NOMO-1 (cell line): ENCODE measurements at regions not wholly inside any gene's neighbourhood (a gene's known extent, or its start where the extent isn't known, plus 50 kb on each side); places are given as distances from the start of the nearest gene placed in this dataset.

ENCODE experiments used
- DNase-seq, 2 experiments: peaks; one replicate each; lab custom pipeline; 2025; ENCODE audit not compliant: unreplicated experiment in 2 of 2; lab: John Stamatoyannopoulos, UW

DNA sequence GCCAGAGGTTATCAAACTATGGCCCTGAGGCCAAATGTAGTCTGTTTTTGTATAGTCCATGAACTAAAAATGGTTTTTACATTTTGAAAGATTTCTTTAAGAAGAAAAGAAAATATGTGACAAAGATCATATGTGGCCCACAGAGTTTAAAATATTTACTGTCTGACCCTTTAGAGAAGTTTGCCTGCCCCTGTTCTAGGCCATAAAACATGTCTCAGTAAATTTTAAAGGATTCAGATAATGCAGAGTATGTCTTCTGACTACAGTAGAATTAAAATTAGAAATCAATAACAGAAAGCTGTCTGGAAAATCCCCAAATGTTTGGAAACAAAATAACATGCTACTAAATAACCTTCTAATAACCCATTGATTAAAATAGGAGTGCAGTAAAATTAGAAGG lies 86.3 kb downstream of the KCNRG start:
- no peak for DNase-seq

DNA sequence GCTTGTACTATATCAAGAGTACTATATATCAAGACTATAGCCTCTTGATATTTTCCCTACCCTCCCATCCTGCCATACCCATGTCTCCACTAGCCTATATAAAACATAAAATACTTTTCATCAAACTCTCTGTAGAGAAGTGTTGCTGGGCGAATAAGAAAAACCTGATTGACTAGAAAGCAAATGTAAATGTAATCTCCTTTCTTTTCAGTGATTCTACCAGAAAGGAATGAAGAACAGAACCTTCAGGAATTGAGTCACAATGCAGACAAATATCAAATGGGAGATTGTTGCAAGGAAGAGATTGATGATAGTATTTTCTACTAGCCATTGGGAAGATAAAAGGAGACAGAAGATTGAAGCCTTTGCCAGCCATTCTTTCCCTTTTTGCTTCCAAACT lies 89.2 kb downstream of the KCNRG start:
- no peak for DNase-seq

DNA sequence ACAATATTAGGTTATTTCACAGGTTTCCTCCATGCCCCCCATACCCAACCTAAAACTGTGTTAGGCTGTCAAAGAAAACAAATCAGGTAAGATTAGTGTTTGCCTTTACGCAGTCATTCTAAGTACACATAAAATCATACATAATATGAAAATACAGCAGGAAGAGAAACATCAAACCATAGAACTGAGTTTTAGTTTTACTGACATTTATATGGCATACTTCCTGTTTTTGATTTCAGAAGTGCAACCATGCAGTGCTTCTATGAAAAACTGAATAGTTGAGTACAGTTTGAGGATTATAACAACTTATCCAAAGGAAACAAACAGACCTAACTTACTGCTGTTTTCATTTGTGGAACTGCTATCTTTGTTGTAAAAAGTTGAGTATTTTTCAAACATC lies 91.3 kb downstream of the KCNRG start:
- DNase-seq: peak in 1 of 2 experiments; percentile 76

DNA sequence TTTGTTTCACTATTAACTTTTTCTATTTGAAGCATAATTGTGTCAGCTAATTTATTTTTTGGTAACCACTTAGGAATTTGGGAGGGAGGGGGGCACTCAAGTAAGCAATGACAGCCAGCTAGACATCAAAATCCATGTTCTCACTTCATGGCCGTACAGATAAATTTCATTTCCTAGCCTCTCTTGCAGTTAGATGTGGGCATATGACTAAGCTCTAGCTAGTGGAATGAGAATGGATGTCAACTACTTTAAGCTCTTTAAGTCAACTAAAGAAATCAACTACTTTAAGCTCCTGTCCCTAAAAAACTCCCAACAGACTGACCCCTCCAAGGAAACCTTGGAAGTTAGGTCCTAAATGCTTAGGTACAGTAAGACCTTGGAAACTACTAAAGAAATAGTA lies 92.0 kb downstream of the KCNRG start:
- DNase-seq: no peak

DNA sequence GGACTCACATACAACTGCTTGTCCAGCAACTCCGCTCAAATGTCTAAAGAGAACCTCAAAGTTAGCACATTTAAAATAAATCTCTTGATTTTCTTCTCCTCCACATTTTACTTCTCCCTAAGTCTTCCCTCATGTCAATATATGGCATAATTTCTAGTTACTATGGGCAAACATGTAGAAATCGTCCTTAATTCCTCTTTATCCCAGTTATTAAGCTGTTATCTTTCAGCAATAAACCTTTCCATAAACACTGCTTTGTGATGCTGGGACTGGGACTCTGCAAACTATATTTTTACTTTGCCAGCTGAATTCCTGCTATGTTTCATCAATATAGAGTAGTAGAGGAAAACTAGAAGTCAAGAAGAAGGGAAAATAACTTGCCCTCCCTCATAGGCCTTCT lies 99.7 kb downstream of the KCNRG start:
- DNase-seq: no peak

DNA sequence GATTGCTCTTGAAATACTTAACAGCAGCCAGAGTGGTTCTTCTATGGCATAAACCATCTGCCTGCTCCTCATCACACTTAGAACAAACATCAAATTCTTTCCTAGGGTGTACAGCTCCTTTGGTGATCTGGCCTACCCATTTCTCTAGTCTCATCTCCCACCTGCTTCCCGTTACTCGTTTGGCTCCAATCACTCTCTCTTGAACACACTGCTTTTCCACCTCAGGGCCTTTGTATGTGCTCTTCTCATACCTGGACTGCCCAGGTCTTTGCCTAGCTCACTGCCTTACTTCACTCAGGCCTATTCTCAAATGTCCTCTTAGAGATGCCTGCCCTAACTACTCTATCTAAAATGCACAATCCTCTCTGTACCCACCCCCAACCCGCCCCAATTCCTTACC lies 100.5 kb downstream of the KCNRG start:
- DNase-seq: no peak

DNA sequence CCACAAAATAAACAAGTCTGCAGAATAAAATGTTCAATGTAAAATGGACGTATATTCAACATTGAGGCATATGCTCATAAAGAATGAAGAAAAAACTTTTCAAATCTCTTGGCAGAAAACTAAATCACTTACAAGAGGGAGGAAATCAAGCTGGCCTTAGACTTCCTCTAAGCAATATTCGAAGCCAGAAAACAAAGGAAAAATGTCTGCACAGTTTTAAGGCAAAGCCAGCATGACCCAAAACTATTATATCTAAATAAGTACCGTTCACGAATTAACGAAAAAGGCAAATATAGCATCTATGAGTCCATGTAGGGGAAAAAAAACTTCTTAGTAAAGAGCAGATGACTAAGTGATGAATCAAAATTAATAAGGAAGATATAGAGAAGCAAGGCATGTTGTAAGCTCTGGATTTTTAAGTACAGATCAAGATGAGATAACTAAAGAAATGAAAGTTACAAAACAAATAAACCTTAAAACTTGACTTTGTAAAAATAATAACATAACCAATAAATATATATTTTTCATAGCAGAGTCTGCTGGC lies 101.3 kb downstream of the KCNRG start:
- peak in 1 of 2 experiments; percentile 49 for DNase-seq

DNA sequence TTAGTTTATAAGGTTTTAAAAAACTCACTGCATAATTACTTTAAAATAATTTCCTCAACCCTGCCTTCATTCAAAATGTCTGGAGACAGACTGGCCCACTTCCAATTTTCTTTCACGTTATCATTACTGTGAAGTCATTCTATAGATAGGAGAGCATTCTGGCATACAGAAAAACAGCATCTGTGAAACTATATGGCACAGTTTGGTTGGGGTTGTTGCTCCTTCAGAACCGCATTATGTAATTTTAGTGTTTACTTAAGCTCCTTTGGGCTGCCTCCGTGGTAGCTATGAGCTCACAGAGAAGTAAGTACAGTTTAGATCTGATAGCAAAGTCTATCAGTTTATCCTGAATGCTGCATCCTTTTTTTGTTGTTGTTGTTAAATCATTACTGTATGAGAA lies 104.3 kb downstream of the KCNRG start:
- DNase-seq: no peak

DNA sequence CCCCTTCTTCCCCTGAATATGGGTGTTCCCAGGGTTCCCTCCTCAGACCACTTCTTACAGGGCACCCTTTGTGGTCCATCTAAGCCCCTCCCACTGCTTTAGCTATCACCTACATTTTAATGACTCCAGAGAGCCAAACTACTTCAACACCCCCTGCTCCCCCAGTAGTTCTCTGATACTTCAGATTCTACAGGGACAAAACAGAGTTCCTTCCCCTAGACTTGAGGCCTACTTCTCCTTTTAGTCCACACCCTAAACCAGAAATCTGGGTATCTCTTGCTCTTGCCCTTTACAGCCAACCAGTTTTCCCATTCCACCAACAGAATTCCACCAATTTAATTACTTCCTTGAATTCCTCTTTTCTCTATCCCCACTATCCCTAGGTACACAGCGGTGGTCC lies 107.2 kb downstream of the KCNRG start:
- peak; percentile 62 to 72 for DNase-seq

DNA sequence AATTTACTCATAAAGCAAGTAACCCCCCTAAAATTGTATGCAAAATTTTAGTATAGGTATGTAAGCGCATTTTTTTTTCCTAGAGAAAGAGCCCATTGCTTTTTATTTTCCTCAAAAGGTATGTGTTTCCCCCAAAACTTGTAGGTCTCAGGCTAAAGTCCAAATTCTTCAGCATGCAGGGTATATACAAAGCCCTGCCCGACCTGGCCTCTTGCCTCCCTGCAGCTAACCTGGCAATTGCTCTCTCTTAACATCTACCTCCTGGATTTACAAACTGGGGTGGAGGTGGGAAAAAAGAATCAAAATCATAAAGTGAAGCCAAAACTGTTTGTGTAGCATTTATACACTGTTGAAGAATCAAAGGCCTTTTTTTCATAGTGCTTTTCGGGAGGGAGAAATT lies 107.8 kb downstream of the KCNRG start:
- no peak for DNase-seq

DNA sequence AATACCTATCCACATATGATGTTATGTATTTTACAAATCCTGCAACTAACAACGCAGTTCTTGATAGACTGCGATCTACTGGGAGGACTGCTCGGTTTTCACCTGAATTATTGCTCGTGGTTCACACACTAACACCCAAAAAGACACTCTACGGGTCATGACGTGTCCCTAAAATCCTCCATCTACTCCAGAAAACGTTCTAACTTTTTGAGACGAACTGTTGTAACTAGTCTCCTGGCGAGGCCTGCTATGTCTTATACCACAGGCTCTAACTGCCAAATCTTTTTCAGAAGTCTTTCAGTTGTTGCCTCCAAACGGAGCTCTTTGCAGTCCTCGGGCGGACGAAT lies 108.2 kb downstream of the KCNRG start:
- no peak for DNase-seq

DNA sequence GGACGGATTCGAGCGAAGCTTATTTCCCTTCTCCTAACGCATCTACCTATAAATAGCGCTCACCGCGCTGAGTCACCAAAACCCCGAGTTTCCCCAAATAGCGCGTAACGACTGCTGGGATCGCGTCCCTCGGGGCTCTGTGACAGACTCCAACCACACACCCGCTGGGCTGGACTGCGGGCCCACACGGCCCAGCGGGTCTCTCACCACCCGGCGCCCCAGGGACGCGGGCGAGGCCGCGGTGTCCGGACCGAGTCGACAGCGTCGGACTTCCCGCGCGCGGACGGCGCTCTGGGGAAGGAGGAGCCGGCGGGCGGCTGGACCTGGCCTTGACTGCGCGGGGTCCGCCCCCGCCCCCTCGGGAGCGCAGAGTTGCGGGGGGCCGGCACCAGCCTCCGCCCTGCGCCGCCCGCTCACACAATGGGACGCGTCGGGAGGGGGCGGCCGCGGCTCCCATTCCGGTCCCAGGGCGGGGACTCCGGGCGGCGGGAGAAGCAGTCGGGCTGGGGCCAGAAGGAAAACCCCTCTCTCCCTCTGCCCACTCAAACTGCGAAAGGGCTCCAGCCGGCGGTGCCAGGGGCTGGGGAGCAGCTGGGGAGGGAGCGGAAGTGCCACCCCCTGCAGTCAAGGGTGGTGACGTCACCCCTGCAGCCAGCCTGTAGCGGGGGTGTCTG lies 108.8 kb downstream of the KCNRG start:
- DNase-seq: peak; percentile 91

DNA sequence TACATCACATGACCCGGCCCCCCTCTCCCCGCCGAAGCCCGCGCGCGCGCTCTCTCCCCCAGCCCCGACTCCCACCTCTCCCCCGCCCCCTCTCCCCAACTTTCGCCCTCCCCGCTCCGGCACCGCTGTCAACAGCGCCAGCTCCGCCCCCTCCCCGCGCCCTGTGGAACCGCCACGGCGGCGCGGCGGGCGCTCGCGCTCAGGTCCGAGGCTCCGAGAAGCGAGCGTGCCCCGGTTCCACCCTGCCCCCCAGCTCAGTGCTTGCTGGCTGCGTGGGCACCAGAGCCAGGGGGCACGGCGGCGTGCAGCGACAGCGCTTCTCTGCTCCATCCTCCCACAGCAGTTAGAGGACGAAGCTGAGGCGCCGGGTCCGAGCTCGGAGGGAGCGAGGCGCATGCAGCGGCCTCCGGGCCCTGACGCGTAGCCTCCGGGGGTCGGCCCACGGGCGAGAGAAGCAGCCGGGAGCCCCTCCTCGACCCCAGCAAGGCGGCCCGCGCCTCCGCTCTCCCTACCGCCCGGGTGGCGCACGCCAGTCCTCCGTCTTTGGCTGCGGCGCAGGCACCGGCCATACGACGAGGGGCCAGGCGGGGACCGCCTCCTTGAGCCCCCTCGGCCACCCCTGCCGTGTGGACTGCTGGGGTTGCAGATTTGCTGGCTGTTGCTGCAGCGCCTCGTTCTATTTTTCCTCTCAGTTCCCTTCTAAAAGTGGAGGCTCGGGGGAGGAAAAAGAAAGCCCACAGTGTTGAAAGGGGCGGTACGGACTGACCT lies 109.5 kb downstream of the KCNRG start:
- peak in 1 of 2 experiments; percentile 35 for DNase-seq

DNA sequence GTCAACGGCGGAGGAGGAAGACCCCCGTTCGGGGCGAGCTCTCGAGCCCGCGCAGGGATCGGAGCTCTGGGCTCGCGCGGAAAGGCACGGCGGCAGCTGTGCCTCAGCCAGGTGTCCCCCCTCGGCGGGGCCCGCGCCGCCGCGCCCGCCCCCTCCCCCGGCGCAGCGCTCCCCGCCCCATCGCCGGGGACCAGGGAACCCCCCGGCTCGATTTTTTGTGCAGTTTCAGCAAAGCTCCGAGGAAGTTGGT lies 110.0 kb downstream of the KCNRG start:
- DNase-seq: no peak

DNA sequence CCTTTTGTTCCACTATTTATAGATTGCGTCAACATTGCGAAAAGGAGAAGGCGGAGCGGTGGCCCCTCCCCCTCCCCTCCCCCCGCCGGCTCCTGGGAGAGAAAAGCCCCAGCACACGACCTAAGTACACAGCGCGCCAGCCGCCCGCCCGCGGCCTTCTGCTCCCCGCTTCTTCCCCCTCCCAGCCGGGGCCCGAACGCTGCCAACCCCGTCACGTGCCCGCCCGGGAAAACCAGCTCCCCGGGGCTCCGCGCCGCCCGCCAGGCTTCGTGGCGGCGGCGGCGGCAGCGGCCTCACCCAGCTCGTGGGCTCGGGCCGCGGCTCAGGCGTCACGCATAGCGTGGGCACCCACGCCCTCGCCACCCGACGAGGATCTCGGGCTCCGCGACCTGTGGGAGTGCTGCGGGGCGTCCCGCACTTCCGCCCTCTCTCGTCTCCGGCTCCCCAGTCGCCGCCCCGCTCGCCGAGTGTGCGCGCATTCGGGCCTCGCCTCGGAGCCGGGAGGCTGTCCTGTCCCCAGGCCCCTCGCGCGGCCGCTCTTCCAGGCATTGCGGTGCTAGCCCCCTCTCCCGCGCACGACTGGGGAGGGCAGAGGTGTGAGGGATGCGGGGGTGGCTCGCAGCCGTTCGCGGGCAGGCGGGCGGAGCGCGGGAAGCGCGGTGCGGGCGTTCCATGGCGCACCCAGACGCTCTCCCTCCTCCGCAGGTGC lies 110.5 kb downstream of the KCNRG start:
- DNase-seq: peak; percentile 91 to 94

DNA sequence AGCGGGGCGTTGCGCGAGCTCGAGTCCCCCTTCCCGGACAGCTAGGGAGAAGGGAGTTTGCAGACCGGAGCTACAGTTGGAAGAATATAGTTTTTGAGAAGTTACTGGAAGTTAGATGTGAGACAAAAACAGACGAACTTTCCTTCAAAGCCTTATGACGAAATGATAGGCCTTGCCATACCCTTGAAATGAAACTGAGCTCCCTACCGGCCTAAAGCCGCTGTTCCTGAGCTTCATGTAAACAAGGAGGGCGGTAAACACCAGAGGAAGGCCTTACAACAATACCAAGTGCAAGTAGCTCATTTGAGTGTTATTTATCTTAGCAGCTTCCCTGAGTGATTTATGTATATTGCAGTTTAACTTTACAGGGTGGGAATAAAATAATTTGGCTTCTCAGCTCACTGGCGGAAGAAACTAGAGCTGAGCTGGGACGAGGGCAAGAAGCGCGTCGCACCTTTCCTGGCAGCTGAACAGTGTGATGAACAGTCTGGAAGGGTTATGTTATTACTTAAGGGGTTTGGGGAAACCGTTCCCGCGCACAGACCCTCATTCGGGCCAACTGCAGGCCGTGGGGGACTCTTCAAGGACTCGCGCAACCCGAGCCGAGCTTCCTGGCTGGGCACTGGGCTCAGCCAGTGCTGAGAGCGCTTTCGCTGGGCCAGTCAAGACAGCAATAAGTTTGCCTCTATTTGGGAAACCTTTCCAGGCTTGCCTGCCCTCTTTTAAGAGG lies 111.2 kb downstream of the KCNRG start:
- DNase-seq: peak; percentile 54 to 80

DNA sequence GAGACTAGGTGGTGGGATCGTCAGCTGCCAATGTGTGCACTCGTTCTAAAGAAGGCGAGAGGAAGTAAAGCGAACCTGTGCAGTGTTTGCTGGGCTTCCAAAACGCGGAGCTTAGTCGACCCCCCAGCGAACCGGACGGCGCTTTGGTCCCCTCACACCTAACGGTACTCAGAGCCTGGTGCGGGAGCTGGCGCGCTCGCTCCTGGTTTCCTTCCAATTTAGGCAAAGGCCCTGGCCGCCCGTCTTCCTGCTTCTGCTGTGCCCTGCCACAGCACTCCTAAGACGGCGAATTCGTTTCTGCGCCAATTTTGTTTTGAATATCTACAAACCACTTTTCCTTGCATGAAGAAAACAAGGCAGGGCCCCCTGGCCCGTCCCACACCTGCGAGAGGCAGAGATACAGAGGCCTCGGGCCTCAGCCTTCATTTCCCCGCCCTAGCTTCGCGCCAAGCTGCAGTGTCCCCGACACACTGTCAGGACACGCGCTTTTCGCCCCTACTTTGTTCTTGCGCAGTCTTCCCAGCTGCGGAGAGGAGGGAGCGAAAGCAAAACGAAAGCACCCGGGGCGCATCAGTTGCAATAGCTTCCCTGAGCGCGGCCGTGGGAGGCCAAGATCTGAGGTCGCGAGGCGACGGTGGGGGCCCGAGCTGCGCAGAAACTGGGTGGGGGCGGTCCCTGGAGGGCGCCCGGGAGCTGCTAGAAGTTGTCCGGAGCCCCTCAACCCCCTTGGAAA lies 111.9 kb downstream of the KCNRG start:
- DNase-seq: peak; percentile 59 to 61

DNA sequence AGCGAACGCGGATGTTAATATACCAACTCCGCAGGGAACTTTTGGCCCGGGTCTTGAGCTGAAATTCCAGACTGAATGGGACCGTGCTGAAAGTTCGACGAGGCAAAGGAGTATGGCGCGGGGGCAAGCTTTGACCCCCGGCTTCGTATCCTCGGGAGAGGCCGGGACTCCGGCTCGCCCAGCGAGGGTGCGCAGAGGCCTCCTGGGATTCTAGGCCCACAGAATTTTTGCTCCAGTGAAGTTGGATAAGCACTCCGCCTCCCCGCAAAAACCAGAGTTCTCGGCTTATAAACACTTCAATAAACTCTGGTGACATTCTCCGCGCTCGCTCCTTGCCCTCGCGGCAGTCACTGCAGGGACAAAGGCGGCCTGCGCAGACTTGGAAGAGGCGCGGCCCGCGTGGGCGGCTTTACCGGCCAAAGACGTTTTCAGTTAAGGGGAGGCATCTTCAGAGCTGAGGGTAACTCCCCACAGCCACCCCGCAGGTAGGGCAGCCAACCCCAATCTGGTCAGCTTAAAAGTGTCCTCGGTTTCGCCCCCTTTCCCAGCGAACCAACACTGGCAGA lies 112.6 kb downstream of the KCNRG start:
- DNase-seq: no peak

DNA sequence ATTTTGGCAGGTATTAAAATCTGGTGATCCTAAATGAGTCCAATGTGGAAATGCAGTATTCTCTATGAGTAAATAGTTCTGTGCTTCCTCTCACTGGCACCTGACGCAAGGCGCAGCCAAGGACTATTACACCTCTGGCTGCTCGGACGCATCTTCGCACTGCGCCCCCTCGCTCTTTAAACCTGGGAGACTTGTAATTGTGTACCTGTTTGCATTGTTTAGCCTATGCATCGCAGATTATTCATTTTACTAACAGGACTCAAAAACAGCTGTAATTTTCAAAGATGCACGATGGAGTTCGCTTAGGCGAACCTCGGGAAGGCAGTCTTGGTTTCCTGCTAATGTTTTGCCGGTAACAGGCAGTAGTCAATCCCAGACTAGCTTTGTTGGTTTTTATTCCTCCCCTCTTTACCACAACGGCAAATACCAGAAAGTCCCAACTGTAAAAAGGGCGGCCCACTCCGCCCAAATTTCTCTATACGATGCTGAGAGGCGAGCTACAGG lies 113.2 kb downstream of the KCNRG start:
- DNase-seq: no peak

DNA sequence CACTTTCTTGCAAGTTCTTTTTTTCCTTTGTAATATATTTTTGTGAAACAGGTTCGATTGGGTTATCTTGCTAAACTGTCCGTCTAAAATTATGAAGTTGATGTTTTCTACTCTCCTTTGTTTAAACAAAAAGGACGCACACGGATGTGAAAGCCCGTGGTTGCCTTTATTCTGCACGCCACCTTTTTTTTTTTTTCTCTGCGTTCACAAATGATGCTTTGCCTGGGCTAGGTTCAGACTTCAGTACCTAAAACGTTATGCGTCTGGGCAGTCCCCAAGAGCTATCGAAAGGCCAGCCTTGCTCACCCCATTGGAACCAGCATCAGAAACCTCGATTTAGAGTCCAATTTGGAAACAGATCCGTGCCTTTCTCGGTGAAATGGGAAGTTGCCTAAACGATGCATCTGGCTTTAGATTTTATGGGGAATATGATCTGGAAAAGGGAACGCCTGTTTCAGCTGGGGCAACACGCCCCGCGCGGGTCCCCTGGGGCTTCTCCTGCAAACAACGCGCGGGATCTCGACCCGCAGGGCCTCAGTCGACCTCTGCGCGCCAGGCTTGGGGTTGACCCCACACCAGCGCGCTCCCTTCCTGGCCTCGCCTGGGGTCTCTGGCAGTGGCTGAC lies 113.9 kb downstream of the KCNRG start:
- DNase-seq: no peak
